ENCODE measurements at regions not wholly inside any gene's neighbourhood (a gene's known extent, or its start where the extent isn't known, plus 50 kb on each side); places are given as distances from the start of the nearest gene placed in this dataset.

DNA sequence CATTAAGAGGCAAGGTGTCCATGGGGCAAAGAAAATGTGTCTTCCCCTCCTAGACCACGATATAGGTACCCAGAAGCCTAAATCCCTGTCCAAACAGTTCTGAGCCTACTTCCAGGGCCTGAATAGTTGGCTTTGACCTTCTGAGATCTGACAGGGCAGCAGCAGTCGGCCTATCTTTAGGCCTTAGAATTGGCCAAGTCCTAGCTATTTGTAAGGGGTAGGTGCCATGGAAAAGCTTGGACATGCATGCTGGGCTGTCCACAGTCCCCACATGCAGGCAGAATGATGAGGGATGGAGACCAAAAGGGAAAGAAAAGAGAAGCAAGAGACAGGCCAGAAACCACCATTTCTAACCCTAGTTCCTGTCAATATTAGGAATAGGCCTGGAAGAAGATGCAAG lies 346.1 kb downstream of the ANXA1 start:
- Histone ChIP-seq H3K9me3 (ENCODE audit: control extremely low read depth in 1 of 3, control insufficient read depth in 2 of 3, insufficient read depth in 1 of 3, low read length in 2 of 3) (peaks cover 0 to 4% (median 1%) of the 10 kb centered on the region in 3 donors), H2AFZ (ENCODE audit: insufficient read depth, low read depth, low read length, poor library complexity, severe bottlenecking) (no peak overlapping the region), H3K4me3 (ENCODE audit: control extremely low read depth in 1 of 5, extremely low read depth in 1 of 5, insufficient read depth in 1 of 5, low read depth in 2 of 5, low read length in 4 of 5) (no peak overlapping the region), H3K79me2 (ENCODE audit: control insufficient read depth, insufficient read depth, low read length) (no peaks in the 10 kb centered on the region), H3K27me3 (replicated peaks in 1 of 4; ENCODE audit: control extremely low read depth in 1 of 4, control insufficient read depth in 3 of 4, insufficient read depth in 4 of 4, low read length in 3 of 4) (no peaks in the 10 kb centered on the region), H4K20me1 (ENCODE audit: control insufficient read depth, insufficient read depth, low read length, poor library complexity, severe bottlenecking) (no peaks in the 10 kb centered on the region), H3K4me1 (ENCODE audit: control insufficient read depth in 2 of 2, insufficient read depth in 2 of 2, low read length in 2 of 2) (no peaks in the 10 kb centered on the region), H3K4me2 (replicated peaks; ENCODE audit: low read depth, low read length, poor library complexity, severe bottlenecking) (no peak overlapping the region), H3K9ac (ENCODE audit: low read length) (no peak overlapping the region), H3K36me3 (replicated peaks in 1 of 2; ENCODE audit: control extremely low read depth in 1 of 2, control insufficient read depth in 1 of 2, extremely low read depth in 1 of 2, insufficient read depth in 2 of 2, low read length in 1 of 2) (no peaks in the 10 kb centered on the region), H3K27ac (ENCODE audit: low read length in 2 of 2) (no peak overlapping the region)
- Mint-ChIP-seq H3K4me1 (no peaks in the 10 kb centered on the region), H3K27me3 (no peaks in the 10 kb centered on the region), H3K9me3 (ENCODE audit: insufficient read depth) (peaks cover 5% of the 10 kb centered on the region), H3K4me3 (no peak overlapping the region), H3K27ac (no peak overlapping the region)
- intact Hi-C loops (cut with micrococcal nuclease): no loop called here
- 51% methylated on average over 2 of the region's 2 CpGs for WGBS (ENCODE audit: insufficient coverage)
- DNase-seq (no peak), ATAC-seq (ENCODE audit: low read depth) (no peak)
- CTCF ChIA-PET: no interaction called here
- POLR2A ChIA-PET: no interaction called here
- no peak for TF ChIP-seq CTCF (IDR thresholded peaks at IDR 0.05)
- TF ChIP-seq EZH2 (IDR thresholded peaks at IDR 0.05; ENCODE audit: borderline replicate concordance, insufficient read depth, low read depth, low read length, poor library complexity, severe bottlenecking): no peak

DNA sequence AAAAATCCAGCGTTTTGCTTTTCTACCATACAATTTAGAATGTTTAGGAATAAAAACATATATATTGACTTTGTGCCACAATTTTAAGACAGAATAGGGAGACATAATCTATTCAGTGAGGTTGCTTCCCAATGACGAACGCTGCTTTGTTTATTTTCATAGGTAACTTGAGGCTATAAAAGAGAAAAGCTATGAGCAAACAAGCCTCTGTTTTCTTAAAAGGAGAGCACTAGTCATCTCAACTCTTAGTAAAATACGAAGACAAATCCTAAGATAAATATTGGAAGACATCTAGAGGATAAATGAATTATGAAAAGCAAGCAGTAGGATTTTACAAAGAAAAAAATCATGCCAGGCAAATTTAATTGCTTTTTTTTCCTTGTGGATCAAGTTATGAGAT lies 363.6 kb downstream of the ANXA1 start:
- Histone ChIP-seq H4K20me1 (ENCODE audit: control insufficient read depth, insufficient read depth, low read length, poor library complexity, severe bottlenecking) (no peaks in the 10 kb centered on the region), H2AFZ (ENCODE audit: insufficient read depth, low read depth, low read length, poor library complexity, severe bottlenecking) (no peak overlapping the region), H3K36me3 (replicated peaks in 1 of 2; ENCODE audit: control extremely low read depth in 1 of 2, control insufficient read depth in 1 of 2, extremely low read depth in 1 of 2, insufficient read depth in 2 of 2, low read length in 1 of 2) (no peaks in the 10 kb centered on the region), H3K27ac (ENCODE audit: low read length in 2 of 2) (no peak overlapping the region), H3K9me3 (ENCODE audit: control extremely low read depth in 1 of 3, control insufficient read depth in 2 of 3, insufficient read depth in 1 of 3, low read length in 2 of 3) (no peaks in the 10 kb centered on the region), H3K4me3 (ENCODE audit: control extremely low read depth in 1 of 5, extremely low read depth in 1 of 5, insufficient read depth in 1 of 5, low read depth in 2 of 5, low read length in 4 of 5) (no peak overlapping the region), H3K4me2 (replicated peaks; ENCODE audit: low read depth, low read length, poor library complexity, severe bottlenecking) (no peak overlapping the region), H3K4me1 (ENCODE audit: control insufficient read depth in 2 of 2, insufficient read depth in 2 of 2, low read length in 2 of 2) (no peaks in the 10 kb centered on the region), H3K79me2 (ENCODE audit: control insufficient read depth, insufficient read depth, low read length) (no peaks in the 10 kb centered on the region), H3K9ac (ENCODE audit: low read length) (no peak overlapping the region), H3K27me3 (replicated peaks in 1 of 4; ENCODE audit: control extremely low read depth in 1 of 4, control insufficient read depth in 3 of 4, insufficient read depth in 4 of 4, low read length in 3 of 4) (no peaks in the 10 kb centered on the region)
- ATAC-seq (ENCODE audit: low read depth) (no peak), DNase-seq (no peak)
- Mint-ChIP-seq H3K27me3 (no peaks in the 10 kb centered on the region), H3K4me3 (no peak overlapping the region), H3K9me3 (ENCODE audit: insufficient read depth) (peaks cover 3% of the 10 kb centered on the region), H3K4me1 (no peaks in the 10 kb centered on the region), H3K27ac (no peak overlapping the region)
- no CpG with 5 or more reads among the region's 4 CpGs for WGBS (ENCODE audit: insufficient coverage)
- TF ChIP-seq CTCF (IDR thresholded peaks at IDR 0.05) (no peak), EZH2 (IDR thresholded peaks at IDR 0.05; ENCODE audit: borderline replicate concordance, insufficient read depth, low read depth, low read length, poor library complexity, severe bottlenecking) (no peak)
- intact Hi-C loops (cut with micrococcal nuclease): no loop called here
- POLR2A ChIA-PET: no interaction called here
- CTCF ChIA-PET: no interaction called here
